ENCODE measurements at regions not wholly inside any gene's neighbourhood (a gene's known extent, or its start where the extent isn't known, plus 50 kb on each side); places are given as distances from the start of the nearest gene placed in this dataset.

DNA sequence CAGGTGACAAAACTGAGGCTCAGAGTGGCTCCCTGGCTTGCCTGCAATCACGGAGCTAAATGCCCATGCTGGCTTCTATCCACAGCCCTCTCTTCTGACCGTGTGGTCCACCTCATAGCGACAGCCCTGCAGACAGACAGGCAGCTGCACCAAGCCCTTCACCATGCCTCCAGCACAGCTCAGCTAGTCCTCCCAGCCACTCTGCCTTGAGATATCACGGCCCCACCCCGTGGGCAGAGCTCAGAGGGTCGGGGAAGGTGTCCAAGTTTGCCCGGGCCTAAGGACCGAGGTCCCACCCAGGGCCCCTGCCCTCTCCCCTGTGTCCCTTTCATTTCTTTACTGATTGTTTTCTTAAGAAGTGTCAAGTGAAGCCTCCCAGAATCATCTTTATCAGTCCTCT, 128.2 kb upstream of the GLI2 start:
- no peak for DNase-seq (ENCODE audit: low read depth in 2 of 2)

DNA sequence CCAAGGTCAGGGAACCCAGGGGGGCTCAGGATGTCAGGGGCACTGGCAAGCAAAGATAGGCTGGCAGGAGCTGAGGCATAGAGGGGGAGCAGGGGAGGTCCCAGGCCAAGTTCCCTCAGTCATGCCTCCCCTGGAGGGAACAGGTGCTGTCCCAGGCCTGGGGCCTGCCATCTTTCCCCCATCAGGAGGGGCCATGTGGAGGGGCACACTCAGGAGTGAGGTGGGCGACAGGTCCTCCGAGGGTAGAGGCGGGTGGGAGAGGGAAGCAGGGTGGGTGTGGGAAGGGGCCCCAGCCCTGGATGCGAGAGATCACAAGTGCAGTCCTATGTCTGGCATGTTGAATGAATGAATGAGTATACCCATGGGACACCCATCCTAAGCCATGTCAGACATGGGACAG, 127.7 kb upstream of the GLI2 start:
- DNase-seq (ENCODE audit: low read depth in 2 of 2) = no peak

DNA sequence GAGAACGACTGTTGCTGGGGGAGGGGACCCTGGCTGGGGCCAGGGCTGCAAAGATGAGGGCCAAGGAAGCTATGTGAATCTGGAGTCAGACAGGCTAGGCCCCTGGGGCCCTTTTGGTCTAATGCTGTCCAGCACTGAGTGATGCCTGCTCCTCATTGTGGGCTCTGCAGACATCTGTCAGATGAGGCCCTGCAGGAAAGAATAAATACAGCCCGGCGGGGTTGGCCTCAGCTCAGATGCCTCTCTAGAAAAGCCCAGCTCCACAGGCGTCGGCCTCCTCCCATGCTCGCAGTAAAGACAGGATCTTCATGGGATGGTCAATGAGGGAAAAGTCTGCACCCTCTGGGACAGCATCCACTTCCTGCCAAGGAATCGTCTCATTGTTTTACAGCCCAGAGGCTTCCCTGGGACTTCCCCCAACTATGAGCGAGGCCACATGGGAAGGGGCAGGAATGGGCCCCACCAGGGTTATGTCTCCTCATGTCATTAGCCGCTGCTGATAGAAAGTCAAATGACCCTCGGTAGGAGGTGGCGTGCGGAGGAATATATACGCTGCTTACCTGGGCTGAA, 125.8 kb upstream of the GLI2 start:
- DNase-seq (ENCODE audit: low read depth in 2 of 2) = no peak

DNA sequence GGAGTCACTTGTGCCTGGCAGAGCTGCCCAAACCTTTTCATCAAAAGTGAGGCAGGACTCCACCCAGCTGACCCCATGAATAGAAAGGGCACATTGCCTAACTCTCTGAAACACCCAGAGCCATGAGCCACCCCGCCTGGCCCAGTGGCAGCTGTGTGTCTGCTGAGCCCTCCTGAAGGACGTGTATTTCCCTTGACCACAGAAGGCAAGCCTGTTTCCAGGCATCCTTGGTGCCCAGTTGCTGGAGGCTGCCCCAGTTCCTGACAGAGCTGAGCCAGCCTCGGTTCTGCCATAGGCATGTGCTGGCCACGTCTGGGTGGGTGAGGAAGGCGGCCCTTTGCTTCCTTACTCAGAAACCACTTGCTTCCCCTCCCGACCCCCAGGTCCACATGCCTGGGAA, 124.7 kb upstream of the GLI2 start:
- no peak for DNase-seq (ENCODE audit: low read depth in 2 of 2)

DNA sequence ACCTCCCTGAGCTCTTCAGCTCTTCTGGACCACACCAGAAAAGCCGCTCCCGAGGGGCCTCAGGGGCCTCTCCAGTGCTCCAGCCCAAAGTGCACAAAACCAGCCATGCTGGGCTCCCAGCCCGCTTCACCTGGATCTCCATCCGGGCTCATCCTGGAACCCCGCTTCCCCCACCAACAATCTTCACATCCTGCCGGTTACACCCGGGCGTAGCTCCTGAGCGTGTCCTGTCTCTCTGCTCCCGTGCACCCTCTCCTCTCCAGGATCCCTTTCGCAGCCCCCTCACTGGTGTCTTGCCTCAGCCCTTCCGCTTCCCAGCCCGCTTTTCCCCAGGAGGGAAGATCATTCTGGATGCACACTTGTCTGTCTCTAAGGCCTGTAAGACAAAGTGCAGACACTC, 123.7 kb upstream of the GLI2 start:
- DNase-seq (ENCODE audit: low read depth in 2 of 2) = no peak

DNA sequence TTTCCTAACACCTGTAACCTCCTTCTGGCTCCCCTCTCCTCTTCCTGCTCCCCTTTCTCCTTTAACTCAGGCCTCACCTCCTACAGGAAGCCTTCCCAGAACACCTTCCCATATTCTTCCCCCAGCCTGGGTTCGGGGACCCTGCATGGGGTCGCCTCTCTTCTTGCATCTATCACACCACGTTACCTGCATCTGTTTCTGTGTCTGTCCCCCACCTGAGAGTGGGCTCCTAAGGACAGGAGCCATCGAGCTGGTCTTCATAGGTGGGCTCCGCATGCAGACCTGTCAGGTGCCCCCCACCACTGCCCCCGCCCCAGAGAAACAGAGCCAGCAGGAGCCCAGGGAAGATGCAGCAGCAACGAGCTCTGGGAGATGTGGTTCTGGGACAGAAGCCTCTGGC, 123.2 kb upstream of the GLI2 start:
- no peak for DNase-seq (ENCODE audit: low read depth in 2 of 2)

DNA sequence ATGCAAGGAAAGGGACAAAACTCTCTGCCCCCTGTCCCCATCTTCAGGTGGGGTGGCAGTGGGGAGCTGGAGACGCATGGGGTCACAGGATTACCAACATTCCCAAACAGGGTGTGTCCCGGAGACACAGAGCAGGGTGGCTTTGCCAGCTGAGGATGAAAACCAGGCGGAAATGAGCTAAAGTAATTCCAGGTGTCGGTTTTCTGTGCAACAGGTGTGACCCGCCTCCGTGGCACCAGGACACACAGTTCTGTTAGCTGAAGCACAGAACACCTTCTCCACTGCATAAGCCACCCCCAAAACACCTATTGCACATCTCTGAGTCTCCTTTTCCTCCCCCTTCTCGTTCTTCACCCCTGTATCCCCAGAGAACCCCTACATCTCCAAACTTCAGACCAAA, 122.7 kb upstream of the GLI2 start:
- DNase-seq (ENCODE audit: low read depth in 2 of 2) = no peak

DNA sequence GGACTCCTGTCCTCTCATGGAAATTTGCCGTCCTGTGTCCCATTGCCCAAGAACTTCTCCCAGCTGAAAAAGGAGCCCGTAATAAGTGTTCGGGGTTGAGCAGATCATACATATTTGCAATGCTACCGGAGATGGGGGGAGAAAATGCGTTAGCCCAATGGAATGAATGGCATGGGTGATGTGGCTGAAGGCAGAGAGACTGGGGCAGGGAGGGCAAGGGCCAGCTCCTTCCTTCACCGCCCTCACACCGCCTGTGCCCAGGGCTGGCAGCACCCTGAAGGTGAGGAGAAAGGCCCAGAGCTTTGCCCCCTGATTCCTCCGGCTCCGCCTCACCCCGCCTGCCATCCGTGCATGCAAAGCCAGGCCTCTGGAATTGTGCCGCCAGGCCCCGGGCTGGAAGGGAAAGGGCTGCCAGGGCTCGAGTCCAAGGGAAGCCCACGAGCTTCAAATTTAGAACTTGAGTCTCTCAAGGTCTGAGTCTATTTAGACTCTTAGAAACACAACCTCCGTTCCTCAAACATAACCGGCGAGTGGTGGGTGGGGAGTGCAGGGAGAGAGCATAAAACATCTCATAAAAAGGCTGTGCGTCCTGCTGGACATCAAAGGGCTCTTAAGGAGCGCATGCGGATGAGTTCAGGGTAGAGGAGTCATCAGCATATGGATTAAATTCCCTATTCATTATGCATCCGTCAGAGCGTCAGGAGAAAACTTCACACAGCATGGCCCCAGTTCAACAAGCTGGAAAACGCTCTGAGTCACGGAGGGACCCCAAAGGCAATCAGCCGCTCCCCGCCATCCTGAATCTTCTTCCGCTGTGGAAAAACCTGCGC, 121.7 kb upstream of the GLI2 start:
- no peak for DNase-seq (ENCODE audit: low read depth in 2 of 2)

DNA sequence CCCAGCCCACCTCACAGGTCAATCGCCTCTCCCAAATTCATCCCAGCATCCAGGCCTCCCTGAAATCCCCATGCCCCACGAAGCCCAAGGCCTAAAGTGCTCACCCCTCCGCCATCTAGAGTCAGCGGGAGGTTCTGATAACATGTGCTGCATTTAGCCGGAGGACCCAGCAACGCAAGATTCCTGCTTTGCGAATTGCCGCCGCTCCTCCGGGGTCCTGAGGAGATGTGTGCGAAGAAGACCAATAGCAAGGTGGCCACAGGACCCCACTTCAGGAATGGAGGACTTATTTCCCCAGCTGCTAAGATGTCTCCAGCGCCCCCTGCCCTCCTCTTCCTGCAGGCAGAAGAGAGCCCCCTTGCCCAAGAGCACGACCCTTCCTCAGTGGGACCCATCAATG, 120.8 kb upstream of the GLI2 start:
- DNase-seq (ENCODE audit: low read depth in 2 of 2) = no peak

DNA sequence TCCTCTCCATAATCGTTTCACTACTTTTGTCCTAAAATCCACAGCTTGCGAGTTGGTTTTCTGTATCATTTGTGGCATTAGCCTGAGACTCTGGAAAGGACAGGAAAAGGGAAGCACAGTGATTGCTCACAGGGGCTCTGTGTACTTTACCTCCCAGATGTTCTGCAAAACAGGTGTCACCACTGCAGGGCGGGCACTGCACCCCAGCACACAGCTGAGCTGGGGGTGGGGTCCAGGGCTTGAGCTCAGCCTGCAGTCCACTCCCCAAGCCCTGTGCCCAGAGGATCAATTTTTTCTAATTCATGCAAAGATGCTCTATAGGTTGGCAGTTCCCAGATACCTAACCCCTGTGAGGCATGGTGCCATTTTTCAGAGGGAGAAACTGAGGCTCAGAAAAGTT, 119.4 kb upstream of the GLI2 start:
- no peak for DNase-seq (ENCODE audit: low read depth in 2 of 2)

DNA sequence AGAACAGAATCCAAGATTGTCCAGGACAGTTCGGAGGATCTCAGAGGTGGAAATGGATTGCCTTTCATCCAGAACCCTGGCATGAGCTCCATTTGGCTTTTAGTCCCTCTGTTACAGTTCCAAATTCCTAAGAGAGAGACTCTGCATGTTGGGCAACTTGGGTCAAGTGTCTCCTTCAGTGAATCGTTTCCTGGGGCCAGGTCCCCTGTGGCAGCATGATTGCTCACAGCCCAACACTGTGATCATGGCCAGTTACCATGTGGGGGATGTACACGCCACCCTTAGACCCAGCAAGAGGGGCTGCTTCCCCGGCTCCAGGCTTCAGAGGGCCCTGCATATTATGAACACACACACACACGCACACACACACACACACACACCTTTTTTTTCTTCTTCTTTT, 118.6 kb upstream of the GLI2 start:
- DNase-seq (ENCODE audit: low read depth in 2 of 2) = no peak

DNA sequence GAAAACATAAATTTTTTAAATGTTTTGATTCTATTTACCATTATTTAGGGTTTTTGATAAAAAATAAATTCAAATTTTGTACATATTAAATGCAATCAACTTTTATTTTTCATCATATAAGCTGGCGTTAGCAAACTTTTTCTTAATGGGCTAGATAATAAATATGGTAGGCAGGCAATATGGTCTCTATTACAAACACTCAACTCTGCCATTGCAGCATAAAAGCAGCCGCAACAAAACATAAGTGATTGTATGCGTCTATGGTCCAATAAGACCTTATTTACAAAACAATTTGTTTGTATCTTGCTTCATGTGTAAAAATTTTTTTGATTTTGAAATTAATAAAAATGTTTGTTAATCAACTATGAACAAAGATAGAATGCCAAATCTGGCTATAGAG, 116.8 kb upstream of the GLI2 start:
- no peak for DNase-seq (ENCODE audit: low read depth in 2 of 2)

DNA sequence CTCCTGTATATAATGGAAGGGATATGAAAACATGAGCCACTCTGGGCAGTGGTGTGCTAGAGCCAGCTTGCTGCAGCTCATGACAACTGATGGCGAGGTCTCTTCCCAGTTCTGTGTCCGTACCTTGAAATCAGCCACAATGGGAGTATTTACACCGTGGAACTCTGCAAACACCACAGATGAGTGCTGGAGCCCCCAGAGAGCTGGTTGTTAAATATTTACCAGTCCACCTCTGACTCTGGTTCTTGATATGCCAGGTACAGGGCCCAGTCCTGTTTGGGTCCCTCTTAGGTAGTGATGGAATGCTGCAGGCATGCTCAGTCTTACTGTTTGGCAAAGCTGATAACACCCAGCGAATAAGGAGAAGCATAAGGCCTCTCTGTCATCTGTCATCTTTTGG, 116.1 kb upstream of the GLI2 start:
- no peak for DNase-seq (ENCODE audit: low read depth in 2 of 2)

DNA sequence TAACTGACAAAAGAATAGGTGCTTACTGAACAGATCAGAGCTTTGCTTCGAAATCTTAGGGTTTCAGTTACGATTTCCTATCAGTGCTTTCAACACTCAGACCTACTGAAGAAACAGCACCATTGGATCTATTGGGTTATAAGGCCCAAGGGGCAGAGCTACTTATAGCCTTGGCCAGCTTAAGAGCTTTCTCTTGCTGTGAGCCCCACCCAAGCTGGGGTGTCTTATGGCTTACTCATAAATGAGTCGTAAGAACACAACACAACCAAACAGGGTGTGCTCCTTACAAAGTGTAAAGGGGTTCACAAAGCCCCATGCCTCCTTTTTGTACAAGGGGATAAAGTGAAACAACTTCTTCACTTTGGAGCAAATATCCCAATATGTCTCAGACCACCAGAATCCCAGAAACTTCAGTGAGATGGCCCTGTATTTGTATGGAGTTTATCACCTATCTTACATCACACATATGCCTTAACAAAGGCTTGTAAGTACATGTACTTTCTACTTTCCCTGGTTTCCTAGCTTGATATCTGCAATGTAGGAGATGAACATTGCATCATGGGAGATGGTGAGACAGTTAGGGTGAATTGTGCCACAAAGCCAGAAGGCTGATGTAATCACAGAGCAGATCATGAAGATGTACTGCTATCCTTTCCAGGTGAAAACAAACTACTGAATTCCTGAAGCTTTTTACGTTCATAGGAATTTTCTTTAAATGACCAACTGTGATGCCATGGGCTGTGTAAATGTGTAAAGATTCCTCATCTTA, 115.5 kb upstream of the GLI2 start:
- no peak for DNase-seq (ENCODE audit: low read depth in 2 of 2)

DNA sequence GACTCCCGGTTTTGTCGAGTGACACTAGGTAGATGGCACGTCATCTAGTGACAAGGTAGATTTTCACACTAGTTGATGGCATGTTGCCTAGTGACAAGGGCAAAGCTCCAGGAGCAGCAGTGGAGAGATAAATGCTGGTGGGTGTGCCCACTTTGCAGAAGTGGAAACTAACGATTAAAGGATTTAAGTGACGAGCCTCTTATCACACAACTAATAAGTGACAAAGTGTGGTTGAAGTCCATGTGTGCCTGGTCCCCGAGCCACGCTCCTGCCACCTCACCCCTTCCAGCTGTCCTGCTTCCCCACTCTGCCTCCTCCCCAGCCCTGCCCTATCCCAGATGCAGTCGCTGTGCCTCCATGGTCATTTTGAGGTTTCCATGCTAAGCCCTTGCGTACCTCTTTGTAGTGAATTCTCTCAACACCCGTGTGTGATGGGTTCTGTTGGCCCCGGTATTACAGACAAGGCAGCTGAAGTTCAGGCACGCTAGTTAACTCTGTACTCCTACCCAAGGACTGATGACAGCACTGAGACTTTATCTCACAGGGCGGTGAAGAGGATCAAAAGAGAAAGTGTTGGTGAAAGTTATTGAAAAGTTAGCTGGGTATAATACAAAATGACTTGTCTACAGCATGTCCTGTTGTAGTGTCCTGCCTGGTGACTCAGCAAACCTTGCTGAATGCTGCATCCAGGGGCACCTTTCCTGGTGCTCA, 113.4 kb upstream of the GLI2 start:
- no peak for DNase-seq (ENCODE audit: low read depth in 2 of 2)

DNA sequence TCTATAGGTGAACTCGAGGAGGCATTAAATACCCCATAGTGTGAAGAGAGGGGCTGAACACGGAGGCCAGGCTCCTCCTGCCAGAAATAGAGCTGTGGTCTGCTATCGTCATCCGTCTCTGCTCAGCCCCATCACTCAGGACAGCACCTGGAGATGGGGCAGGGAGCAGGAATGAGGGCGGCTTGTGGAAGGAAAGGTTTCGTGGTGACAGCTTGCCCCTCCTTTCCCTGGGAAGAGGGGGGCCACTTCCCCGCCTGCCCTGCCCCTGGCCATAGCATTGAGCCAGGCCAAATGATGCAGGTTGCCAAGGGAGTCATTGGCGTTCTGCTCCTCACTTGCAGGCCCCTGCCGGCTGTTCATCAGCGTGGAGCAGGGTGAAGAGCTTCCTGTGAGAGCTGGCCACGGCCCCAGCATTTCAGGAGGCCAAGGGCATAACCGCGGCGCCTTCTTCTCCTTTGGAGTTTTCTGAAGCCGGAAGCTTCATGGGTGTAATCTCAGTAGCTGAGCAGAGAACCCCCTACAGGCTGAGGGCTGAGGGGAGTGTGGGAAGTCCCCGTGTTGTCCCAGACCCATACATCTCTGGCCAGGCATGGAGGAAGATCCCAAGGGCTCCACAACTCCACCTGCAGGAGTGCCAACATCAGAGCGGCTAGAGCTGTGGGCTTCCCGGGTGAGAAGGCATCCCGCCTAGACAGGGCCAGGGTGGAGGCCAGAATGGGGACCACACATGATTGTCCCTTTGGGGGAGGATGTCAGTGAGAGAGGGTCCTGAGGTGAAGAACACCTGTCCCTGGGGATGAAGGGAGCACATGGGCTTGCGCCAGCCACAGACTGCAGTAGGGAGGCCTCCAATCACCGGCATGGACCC, 112.5 kb upstream of the GLI2 start:
- DNase-seq (ENCODE audit: low read depth in 2 of 2) = no peak

DNA sequence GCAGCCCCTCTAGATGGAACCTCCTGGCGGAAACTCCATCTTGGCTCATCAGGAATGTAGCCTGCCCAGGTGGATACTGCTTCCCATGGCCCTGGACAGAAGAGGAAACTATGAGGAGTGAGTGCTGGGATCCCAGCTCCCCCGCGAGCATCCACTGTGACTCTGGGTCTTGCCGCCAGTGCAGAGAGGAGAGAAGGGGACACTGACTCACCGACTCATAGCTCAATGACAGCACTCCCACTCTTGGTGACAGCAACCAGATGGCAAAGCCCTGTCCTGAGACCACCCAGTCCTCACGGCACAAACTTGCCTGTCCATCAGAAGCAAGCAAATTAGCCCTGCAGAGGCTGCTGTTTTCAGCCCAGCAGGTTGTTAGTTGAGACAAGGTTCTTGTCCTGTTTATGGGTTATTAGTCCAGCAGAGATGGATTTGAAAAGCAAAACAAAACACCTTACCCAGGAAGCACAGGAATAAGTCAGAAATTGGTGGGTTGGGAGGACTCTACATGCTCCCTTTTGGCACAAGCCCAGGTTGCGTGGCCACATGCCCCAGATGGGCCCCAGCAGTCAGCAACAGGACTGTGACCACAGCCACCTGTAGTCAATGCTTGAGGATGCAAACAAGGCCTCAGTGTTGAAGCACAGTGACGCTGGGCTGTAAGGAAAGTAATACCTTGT, 111.5 kb upstream of the GLI2 start:
- no peak for DNase-seq (ENCODE audit: low read depth in 2 of 2)

DNA sequence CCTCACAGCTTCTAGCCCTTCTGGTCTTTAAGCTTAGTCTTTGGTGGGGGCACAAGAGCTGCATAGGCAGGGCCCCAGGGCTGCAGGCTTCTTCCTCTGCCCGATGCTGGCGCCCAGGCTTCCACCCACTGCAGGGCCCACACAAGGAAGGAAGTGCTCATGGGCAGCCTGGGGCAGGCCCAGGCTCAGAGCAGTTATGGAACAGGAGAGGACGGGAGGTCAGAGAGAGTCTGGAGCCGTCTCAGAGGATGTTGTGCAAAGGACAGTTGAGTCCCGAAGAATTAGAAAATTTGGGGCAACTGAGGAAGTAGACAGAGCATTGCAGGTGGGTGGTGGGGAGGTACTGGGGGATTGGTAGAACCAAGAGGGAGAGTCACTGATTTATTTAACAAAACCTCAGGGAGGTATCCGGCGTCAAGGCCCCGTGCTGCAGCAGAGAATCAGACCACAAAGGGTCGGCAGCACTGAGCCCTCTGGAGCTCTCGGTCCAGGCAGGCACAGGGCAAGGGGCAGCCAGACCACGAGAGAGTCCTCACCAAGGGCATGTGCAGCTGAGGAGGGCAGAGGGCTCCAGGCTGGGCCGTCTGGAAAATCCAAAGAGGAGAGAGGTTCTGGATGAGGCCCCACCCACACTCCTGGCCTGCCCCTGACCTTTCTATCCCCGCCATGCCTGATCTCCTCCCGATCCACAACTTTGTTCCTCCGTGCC, 110.8 kb upstream of the GLI2 start:
- no peak for DNase-seq (ENCODE audit: low read depth in 2 of 2)

DNA sequence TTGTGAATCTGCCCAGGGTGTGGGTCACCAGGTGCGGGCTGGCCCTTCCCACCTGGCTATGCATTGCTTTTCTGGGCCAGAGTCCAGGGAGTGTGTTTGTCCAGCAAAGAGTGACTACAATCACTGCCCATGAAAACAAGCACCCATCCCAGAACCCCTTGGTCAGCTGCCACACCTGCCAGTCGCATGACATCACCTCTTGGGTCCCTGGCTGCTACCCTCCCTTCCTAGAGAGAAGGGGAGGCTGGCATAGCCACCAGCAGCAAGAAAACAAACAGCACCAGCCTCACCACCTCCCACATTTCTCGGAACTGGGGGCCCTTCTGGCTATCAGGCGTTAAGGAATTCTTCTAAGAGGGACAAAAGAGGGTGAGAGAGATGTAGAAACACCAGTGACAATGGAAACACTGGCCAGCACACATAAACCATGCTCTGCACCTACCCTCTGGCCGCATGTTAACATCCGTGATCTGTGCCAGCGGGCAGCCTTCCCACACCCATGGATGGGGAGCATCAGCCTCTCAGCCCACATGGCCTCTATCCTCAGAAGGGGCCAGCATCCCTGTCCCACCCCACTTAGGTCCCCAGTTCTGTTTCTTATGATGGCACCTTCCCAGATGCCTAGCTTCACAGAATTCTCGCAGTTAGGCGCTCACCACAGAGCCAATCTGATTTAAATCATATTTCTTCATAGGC, 109.7 kb upstream of the GLI2 start:
- no peak for DNase-seq (ENCODE audit: low read depth in 2 of 2)

DNA sequence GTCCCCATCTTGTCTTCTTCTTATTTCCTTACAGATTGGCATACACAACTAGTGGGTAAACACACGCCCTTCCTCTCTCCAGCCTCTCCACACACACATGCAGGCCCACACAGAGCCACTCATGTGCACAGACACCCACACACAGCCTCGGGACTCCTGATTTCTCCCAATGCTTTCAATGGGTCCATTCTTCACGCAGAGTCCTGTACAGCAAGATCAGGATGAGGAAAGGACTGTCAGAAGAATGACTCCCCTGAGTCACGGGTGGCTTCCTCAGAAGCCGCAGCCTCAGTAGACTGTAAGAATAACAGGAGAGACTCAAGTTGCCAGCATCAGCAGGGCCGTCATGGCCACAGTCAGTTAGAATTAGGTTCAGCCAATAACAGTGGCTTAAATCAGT, 109.1 kb upstream of the GLI2 start:
- no peak for DNase-seq (ENCODE audit: low read depth in 2 of 2)
